Thyroid gland (tissue), 4 donors: ENCODE measurements at regions not wholly inside any gene's neighbourhood (a gene's known extent, or its start where the extent isn't known, plus 50 kb on each side); places are given as distances from the start of the nearest gene placed in this dataset.

Source experiments
- CTCF ChIP-seq, 6 experiments: fragments of 200-600 bp in 3 of 6; fragments of 450-650 bp in 3 of 6; sonication (generic) in 3 of 6; IDR thresholded peaks; one replicate each; pipeline ENCODE4 v1.5.1; 2016 to 2019; ENCODE audit warnings: antibody characterized with exemption in 6 of 6, mild to moderate bottlenecking in 2 of 6, inconsistent platforms in 1 of 6, moderate library complexity in 1 of 6
- POLR2A ChIP-seq, 2 donors: fragments of 450-650 bp; IDR thresholded peaks; one replicate each; pipeline ENCODE4 v1.6.1; 2017; ENCODE audit warnings: antibody characterized with exemption in 2 of 2, mild to moderate bottlenecking in 2 of 2, moderate library complexity in 1 of 2

GRCh38 chr2:35545301-35545700, 810.3 kb upstream of the CRIM1 start:
- TF ChIP-seq CTCF (IDR thresholded peaks at IDR 0.05) (no peak), POLR2A (IDR thresholded peaks at IDR 0.05) (no peak)
